HL-60 (cell line): ENCODE measurements at regions not wholly inside any gene's neighbourhood (a gene's known extent, or its start where the extent isn't known, plus 50 kb on each side); places are given as distances from the start of the nearest gene placed in this dataset.

Experiments used
- DNase-seq, 2 experiments: peaks; one replicate each; pipeline ENCODE4 v3.0.0-alpha.2; 2010 to 2020; ENCODE audit warnings: low read depth in 1 of 2, low spot score in 1 of 2
- H3K27ac ChIP-seq: fragments of 250-450 bp; sonication (Bioruptor Pico); replicated peaks from 2 replicates; pipeline ENCODE4 v1.5.1; 2020; ENCODE audit warnings: mild to moderate bottlenecking, moderate library complexity
- H3K27me3 ChIP-seq: fragments of 250-450 bp; sonication (Bioruptor Pico); 2 replicates; pipeline ENCODE4 v1.5.1; 2021; ENCODE audit warnings: mild to moderate bottlenecking, moderate library complexity; ENCODE audit not compliant: insufficient read depth, poor library complexity, severe bottlenecking
- H3K4me3 ChIP-seq: replicated peaks from 2 replicates; pipeline ENCODE4 v1.5.1; 2011; ENCODE audit warnings: mild to moderate bottlenecking, control low read depth, low read length; ENCODE audit not compliant: insufficient read depth
- GABPA ChIP-seq: IDR thresholded peaks from 2 replicates; pipeline ENCODE4 v1.6.1; 2012; ENCODE audit warnings: low read depth
- POLR2AphosphoS5 ChIP-seq: IDR thresholded peaks from 2 replicates; pipeline ENCODE4 v1.6.1; 2012; ENCODE audit warnings: low read depth
- SPI1 ChIP-seq: IDR thresholded peaks from 2 replicates; pipeline ENCODE4 v1.6.1; 2012; ENCODE audit warnings: low read depth, mild to moderate bottlenecking, borderline replicate concordance
- TF ChIP-seq, protein P1 (sequence below): IDR thresholded peaks from one replicate; pipeline ENCODE4 v1.5.1; 2011; ENCODE audit warnings: low read length, control low read depth, inconsistent platforms; ENCODE audit not compliant: insufficient read depth
- TF ChIP-seq, protein P2 (sequence below): IDR thresholded peaks from 2 replicates; pipeline ENCODE4 v1.6.1; 2012; ENCODE audit warnings: low read depth; ENCODE audit not compliant: insufficient replicate concordance

GRCh38 chr6:145015739-145016558 lies 719.4 kb downstream of the EPM2A start:
- no peak overlapping the region for H3K4me3 ChIP-seq
- TF ChIP-seq, protein P1, sequence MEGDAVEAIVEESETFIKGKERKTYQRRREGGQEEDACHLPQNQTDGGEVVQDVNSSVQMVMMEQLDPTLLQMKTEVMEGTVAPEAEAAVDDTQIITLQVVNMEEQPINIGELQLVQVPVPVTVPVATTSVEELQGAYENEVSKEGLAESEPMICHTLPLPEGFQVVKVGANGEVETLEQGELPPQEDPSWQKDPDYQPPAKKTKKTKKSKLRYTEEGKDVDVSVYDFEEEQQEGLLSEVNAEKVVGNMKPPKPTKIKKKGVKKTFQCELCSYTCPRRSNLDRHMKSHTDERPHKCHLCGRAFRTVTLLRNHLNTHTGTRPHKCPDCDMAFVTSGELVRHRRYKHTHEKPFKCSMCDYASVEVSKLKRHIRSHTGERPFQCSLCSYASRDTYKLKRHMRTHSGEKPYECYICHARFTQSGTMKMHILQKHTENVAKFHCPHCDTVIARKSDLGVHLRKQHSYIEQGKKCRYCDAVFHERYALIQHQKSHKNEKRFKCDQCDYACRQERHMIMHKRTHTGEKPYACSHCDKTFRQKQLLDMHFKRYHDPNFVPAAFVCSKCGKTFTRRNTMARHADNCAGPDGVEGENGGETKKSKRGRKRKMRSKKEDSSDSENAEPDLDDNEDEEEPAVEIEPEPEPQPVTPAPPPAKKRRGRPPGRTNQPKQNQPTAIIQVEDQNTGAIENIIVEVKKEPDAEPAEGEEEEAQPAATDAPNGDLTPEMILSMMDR = no peak
- TF ChIP-seq POLR2AphosphoS5 = no peak
- TF ChIP-seq, protein P2, sequence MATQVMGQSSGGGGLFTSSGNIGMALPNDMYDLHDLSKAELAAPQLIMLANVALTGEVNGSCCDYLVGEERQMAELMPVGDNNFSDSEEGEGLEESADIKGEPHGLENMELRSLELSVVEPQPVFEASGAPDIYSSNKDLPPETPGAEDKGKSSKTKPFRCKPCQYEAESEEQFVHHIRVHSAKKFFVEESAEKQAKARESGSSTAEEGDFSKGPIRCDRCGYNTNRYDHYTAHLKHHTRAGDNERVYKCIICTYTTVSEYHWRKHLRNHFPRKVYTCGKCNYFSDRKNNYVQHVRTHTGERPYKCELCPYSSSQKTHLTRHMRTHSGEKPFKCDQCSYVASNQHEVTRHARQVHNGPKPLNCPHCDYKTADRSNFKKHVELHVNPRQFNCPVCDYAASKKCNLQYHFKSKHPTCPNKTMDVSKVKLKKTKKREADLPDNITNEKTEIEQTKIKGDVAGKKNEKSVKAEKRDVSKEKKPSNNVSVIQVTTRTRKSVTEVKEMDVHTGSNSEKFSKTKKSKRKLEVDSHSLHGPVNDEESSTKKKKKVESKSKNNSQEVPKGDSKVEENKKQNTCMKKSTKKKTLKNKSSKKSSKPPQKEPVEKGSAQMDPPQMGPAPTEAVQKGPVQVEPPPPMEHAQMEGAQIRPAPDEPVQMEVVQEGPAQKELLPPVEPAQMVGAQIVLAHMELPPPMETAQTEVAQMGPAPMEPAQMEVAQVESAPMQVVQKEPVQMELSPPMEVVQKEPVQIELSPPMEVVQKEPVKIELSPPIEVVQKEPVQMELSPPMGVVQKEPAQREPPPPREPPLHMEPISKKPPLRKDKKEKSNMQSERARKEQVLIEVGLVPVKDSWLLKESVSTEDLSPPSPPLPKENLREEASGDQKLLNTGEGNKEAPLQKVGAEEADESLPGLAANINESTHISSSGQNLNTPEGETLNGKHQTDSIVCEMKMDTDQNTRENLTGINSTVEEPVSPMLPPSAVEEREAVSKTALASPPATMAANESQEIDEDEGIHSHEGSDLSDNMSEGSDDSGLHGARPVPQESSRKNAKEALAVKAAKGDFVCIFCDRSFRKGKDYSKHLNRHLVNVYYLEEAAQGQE = no peak
- no peak for TF ChIP-seq SPI1
- no peak for TF ChIP-seq GABPA
- peak in 1 of 2 experiments; percentile 51 for DNase-seq
- H3K27me3 ChIP-seq = no peaks in the 10 kb centered on the region
- H3K27ac ChIP-seq = no peak overlapping the region

DNA sequence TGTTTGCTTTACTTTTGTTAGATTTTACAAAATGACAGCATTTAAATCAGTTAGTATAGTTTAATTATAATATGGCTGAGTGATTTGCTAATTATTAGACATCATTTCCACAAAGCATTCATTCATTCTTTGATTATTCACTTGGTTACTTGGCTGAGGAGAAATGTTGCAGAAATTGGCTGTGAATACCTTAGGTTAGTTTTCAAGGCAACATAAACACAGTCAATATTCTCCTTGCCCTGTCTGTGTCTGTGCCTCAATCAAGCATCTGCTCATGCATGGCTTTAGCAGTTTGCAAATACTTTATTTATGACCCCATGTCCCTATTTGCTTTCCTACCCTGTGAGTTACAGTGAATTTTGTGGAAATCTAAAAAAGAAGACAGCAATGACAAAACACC lies 718.3 kb downstream of the EPM2A start:
- H3K27me3 ChIP-seq = no peaks in the 10 kb centered on the region
- TF ChIP-seq POLR2AphosphoS5 (no peak), SPI1 (no peak)
- TF ChIP-seq, protein P1 = no peak
- H3K27ac ChIP-seq = no peak overlapping the region
- H3K4me3 ChIP-seq = no peak overlapping the region
- DNase-seq = no peak

DNA sequence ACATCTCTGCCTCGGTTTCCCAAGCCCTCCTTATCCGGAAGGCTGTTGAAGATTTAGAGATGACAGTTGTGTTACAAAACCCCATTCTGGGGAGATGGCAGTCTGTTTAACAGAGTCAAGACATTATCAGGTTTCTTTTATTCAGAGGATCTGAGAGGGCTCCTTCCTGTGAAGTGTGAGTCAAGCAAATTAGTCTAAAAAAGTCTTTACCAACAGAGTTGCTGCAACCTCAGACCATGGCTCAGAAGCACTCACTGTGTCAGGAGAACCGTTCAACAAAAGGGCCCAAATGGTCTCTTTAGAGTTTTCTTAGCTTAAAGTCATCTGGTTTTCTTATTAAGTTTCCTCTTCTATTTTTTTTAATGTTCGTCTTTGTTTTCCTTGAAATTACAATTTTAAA lies 717.8 kb downstream of the EPM2A start:
- no peak for TF ChIP-seq GABPA
- TF ChIP-seq, protein P2 = no peak
- H3K27ac ChIP-seq = no peak overlapping the region
- no peak for DNase-seq
- no peak overlapping the region for H3K4me3 ChIP-seq
- no peaks in the 10 kb centered on the region for H3K27me3 ChIP-seq

DNA sequence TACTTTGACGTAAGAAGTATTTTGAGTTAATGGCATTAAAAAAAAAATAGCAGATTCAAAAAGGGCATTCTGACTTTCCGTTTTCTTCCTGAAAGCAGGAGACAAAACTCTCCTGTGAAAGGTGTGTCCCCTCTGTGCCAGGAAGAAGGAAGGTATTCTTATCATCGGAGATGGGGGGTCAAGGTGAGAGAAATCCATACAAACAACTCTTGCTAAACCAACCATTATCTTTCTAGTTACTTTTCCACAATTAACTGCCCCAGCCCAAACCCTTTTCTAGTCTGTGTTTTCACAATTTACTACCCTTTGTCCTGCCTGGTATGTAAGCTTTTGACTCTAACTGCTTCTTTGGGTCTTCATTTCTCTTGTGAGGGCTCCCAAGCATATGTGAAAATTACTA lies 717.3 kb downstream of the EPM2A start:
- DNase-seq = no peak
- H3K4me3 ChIP-seq = no peak overlapping the region
- TF ChIP-seq GABPA (no peak), POLR2AphosphoS5 (no peak), SPI1 (no peak)
- TF ChIP-seq, protein P1 = no peak
- TF ChIP-seq, protein P2 = no peak
- H3K27ac ChIP-seq = no peak overlapping the region
- no peaks in the 10 kb centered on the region for H3K27me3 ChIP-seq
